D721Med (cell line): ENCODE measurements at regions not wholly inside any gene's neighbourhood (a gene's known extent, or its start where the extent isn't known, plus 50 kb on each side); places are given as distances from the start of the nearest gene placed in this dataset.
"Not testable (repeated sequence)": the region's sequence is repeated elsewhere in the genome, so short reads cannot be mapped to it uniquely, and the experiment has no call there.

Experiments
- DNase-seq: peaks from one replicate; pipeline ENCODE4 v3.0.0; 2011; ENCODE audit warnings: low spot score; ENCODE audit not compliant: insufficient read length
- FAIRE-seq: peaks from 2 replicates; lab custom pipeline; 2011; peaks lifted over from hg19 to GRCh38; lab: Jason Lieb, UNC
- CTCF ChIP-seq: IDR thresholded peaks from 2 replicates; pipeline ENCODE4 v1.5.1; 2012; ENCODE audit warnings: mild to moderate bottlenecking, control low read depth; ENCODE audit not compliant: insufficient read depth; ENCODE audit errors: missing control alignments

- FAIRE-seq (no peak), DNase-seq (no peak)
- no peak for TF ChIP-seq CTCF
Measured at GRCh38 chr14:30193845-30194501, 266.3 kb upstream of the PRKD1 start.

- FAIRE-seq (no peak), DNase-seq (no peak)
- no peak for TF ChIP-seq CTCF
Measured at GRCh38 chr14:30194741-30195148, 267.1 kb upstream of the PRKD1 start.

- DNase-seq (no peak), FAIRE-seq (no peak)
- TF ChIP-seq CTCF: no peak
Measured at GRCh38 chr14:30195941-30196340, 268.3 kb upstream of the PRKD1 start.

DNA sequence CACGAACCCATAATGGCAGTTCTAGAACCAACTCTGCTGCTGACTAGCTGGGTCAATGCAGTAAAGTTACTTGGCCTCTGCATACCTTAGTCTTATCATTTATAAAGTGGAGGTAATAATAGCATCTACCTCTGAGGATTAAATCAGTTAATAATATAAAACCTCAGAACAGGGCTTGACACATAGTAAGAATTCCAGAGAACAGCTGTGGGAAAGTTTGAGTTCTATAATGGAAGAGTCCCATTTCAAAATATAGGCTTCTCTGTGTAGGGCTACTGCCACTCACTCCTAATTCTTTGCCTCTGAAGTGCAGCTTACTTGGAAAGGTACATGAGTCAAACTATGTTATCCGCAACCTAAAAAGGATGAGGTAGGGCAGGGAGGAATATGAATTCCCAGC is 269.2 kb upstream of the PRKD1 start:
- no peak for DNase-seq
- FAIRE-seq: no peak
- TF ChIP-seq CTCF: no peak

GRCh38 chr14:30198720-30199119 is 271.1 kb upstream of the PRKD1 start:
- not testable (repeated sequence) for DNase-seq, FAIRE-seq

DNA sequence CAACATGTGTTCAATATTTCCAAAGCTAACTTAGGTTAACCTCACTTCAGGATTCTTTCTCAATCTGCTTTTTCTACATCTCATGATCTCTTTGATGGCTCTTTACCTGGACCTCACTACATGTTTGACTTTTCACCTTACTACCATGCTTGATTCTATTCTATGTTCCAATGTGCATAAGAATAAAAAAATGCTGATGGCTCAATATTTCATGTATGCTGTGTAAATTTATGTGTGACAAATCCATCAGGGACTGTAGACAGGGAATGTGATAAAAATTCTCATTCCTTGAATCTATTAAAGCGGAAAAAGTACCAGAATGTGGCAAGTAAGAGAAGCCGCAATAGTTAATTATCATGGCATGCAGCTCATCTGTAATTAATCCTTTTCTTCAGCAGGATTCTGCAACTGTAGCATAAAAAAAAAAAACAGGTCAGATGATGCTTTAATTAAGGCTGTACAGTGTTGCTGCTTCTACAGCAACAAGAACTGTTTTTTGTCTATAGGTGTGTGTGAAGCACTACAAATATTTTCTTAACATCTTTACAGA is 276.9 kb upstream of the PRKD1 start:
- DNase-seq (no peak), FAIRE-seq (no peak)
- TF ChIP-seq CTCF: no peak

DNA sequence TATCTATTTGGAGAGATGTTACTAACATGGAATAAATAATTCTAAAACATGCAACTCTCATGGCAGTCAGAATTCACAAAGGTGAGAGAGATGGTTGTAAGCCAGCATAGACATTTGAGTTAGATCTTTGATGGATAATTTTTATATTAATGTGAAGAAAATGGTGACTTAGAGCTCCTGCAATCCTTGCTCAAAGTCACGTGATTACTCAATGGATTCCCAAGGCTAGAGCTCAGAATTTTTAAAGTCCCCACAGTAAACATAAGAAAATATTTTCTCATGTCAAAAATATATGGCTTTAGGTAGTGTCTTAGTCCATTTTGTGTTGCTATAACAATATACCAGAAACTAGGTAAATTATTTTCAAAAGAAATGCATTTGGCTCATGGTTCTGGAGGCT is 281.5 kb upstream of the PRKD1 start:
- TF ChIP-seq CTCF: no peak
- no peak for FAIRE-seq
- DNase-seq: no peak
